HepG2 (cell line): ENCODE measurements at regions not wholly inside any gene's neighbourhood (a gene's known extent, or its start where the extent isn't known, plus 50 kb on each side); places are given as distances from the start of the nearest gene placed in this dataset.

ENCODE experiments used
- CBX1 ChIP-seq: IDR thresholded peaks from one replicate; pipeline ENCODE4 v1.6.1; 2016; ENCODE audit warnings: antibody characterized with exemption, low read depth
- GPN1 ChIP-seq: sonication (generic); formaldehyde crosslinking; IDR thresholded peaks from 2 replicates; pipeline ENCODE4 v1.5.1; 2020; ENCODE audit warnings: missing genetic modification reagents, borderline replicate concordance
- IRX3 ChIP-seq: sonication (generic); formaldehyde crosslinking; IDR thresholded peaks from 2 replicates; pipeline ENCODE4 v1.8.1; 2023; ENCODE audit warnings: mild to moderate bottlenecking, low read depth, missing genetic modification reagents, borderline replicate concordance
- KIAA2018 ChIP-seq: sonication (generic); formaldehyde crosslinking; IDR thresholded peaks from 2 replicates; pipeline ENCODE4 v1.5.0; 2020; ENCODE audit warnings: mild to moderate bottlenecking, missing genetic modification reagents, borderline replicate concordance
- KLF11 ChIP-seq: IDR thresholded peaks from 2 replicates; pipeline ENCODE4 v1.6.1; 2016; ENCODE audit warnings: missing compliant biosample characterization
- NBN ChIP-seq: fragments of 450-650 bp; conservative IDR thresholded peaks from 2 replicates; pipeline ENCODE4 v1.6.1; 2017
- POLR2A ChIP-seq, 2 experiments: IDR thresholded peaks; 2 replicates each; pipeline ENCODE4 v1.6.1; 2011; ENCODE audit warnings: low read depth in 2 of 2, low read length in 2 of 2, mild to moderate bottlenecking in 1 of 2, moderate library complexity in 1 of 2; ENCODE audit not compliant: insufficient read depth in 1 of 2
- USF2 ChIP-seq, 2 experiments: sonication (generic) in 1 of 2; formaldehyde crosslinking in 1 of 2; IDR thresholded peaks; 2 replicates each; pipeline versions ENCODE4 v1.5.1 to v1.6.1; 2011 to 2020; ENCODE audit warnings: borderline replicate concordance in 1 of 2, low read depth in 1 of 2, low read length in 1 of 2, mild to moderate bottlenecking in 1 of 2, missing genetic modification reagents in 1 of 2, moderate library complexity in 1 of 2
- ZBTB7A ChIP-seq: sonication (generic); formaldehyde crosslinking; IDR thresholded peaks from 2 replicates; pipeline ENCODE4 v1.8.0; 2022; ENCODE audit warnings: mild to moderate bottlenecking, missing genetic modification reagents
- ZNF282 ChIP-seq: fragments of 450-650 bp; IDR thresholded peaks from 2 replicates; pipeline ENCODE4 v1.6.1; 2018; ENCODE audit not compliant: partially characterized antibody
- ZNF362 ChIP-seq: sonication (generic); formaldehyde crosslinking; IDR thresholded peaks from 2 replicates; pipeline ENCODE4 v1.4.0; 2020; ENCODE audit warnings: missing genetic modification reagents, mild to moderate bottlenecking, borderline replicate concordance
- ZNF770 ChIP-seq: sonication (generic); formaldehyde crosslinking; IDR thresholded peaks from 2 replicates; pipeline ENCODE4 v1.5.0; 2020; ENCODE audit warnings: mild to moderate bottlenecking, missing genetic modification reagents
- ZNF841 ChIP-seq: sonication (generic); formaldehyde crosslinking; IDR thresholded peaks from 2 replicates; pipeline ENCODE4 v1.8.1; 2023; ENCODE audit warnings: missing genetic modification reagents, borderline replicate concordance

GRCh38 chr17:13933441-13934276 lies 135.6 kb upstream of the COX10 start (continued):
- TF ChIP-seq KIAA2018 (CRISPR knock-in tag): no peak
- no peak for TF ChIP-seq CBX1
- TF ChIP-seq USF2 (IDR thresholded peaks at IDR 0.05; ENCODE audit: low read depth, low read length): no peak
- no peak for TF ChIP-seq USF2 (CRISPR knock-in tag; IDR thresholded peaks at IDR 0.05; ENCODE audit: borderline replicate concordance)
- TF ChIP-seq ZNF841: no peak
- no peak for TF ChIP-seq POLR2A (IDR thresholded peaks at IDR 0.05; ENCODE audit: insufficient read depth in 1 of 2, low read depth in 2 of 2, low read length in 2 of 2)
- no peak for TF ChIP-seq GPN1 (CRISPR knock-in tag)
- no peak for TF ChIP-seq ZNF770
- TF ChIP-seq ZNF282: no peak
- TF ChIP-seq ZNF362 (CRISPR knock-in tag): no peak
- TF ChIP-seq KLF11: no peak
- TF ChIP-seq NBN: no peak
- no peak for TF ChIP-seq ZBTB7A (CRISPR knock-in tag)
- no peak for TF ChIP-seq IRX3
